SK-N-SH (cell line): ENCODE measurements at regions not wholly inside any gene's neighbourhood (a gene's known extent, or its start where the extent isn't known, plus 50 kb on each side); places are given as distances from the start of the nearest gene placed in this dataset.

Experiments used
- CTCF ChIA-PET: fragments of 300-600, 350-600 bp; formaldehyde crosslinking; extraction: SDS; loops from one replicate; lab custom pipeline; 2021; lab: Yijun Ruan, JAX
- POLR2A ChIA-PET: fragments of 350-600 bp; sonication (Branson Sonifier 250); formaldehyde crosslinking; extraction: SDS; loops from one replicate; lab custom pipeline; 2020; ENCODE audit warnings: antibody characterized with exemption, inconsistent platforms; lab: Yijun Ruan, JAX
- DNase-seq: peaks from one replicate; pipeline ENCODE4 v3.0.0; 2012
- H2AFZ ChIP-seq: fragments of 200-600 bp; sonication (generic); 2 replicates; pipeline ENCODE4 v1.8.1; 2016; ENCODE audit warnings: antibody characterized with exemption, mild to moderate bottlenecking, low read depth
- H3F3A ChIP-seq: fragments of 200-600 bp; sonication (generic); replicated peaks from 2 replicates; pipeline ENCODE3; 2016; ENCODE audit warnings: antibody characterized with exemption, mild to moderate bottlenecking; ENCODE audit not compliant: insufficient read depth
- H3K27ac ChIP-seq, 2 experiments: fragments of 200-500 bp in 1 of 2; fragments of 200-600 bp in 1 of 2; sonication (Bioruptor generic) in 1 of 2; sonication (generic), shearing (Covaris generic) in 1 of 2; 2 replicates each; pipeline versions ENCODE4 v1.5.1 to v1.6.1; 2014 to 2016; ENCODE audit warnings: low read depth in 2 of 2, inconsistent platforms in 1 of 2, low read length in 1 of 2, mild to moderate bottlenecking in 1 of 2, mixed read lengths in 1 of 2
- H3K27me3 ChIP-seq: fragments of 200-600 bp; sonication (generic), shearing (Covaris generic); 2 replicates; pipeline ENCODE4 v1.6.1; 2016; ENCODE audit warnings: mixed run types; ENCODE audit not compliant: insufficient read depth
- H3K36me3 ChIP-seq, 2 experiments: fragments of 200-500 bp in 1 of 2; fragments of 200-600 bp in 1 of 2; sonication (Bioruptor generic) in 1 of 2; sonication (generic) in 1 of 2; replicated peaks in 1 of 2; 2 replicates each; pipeline versions ENCODE3 to v1.5.1; 2014 to 2016; ENCODE audit warnings: low read length in 1 of 2, mild to moderate bottlenecking in 1 of 2; ENCODE audit not compliant: insufficient read depth in 2 of 2, control insufficient read depth in 1 of 2
- H3K4me1 ChIP-seq, 2 experiments: fragments of 200-500 bp in 1 of 2; fragments of 200-600 bp in 1 of 2; sonication (Bioruptor generic) in 1 of 2; sonication (generic), shearing (Covaris generic) in 1 of 2; 2 replicates each; pipeline versions ENCODE4 v1.5.1 to v1.6.1; 2014 to 2016; ENCODE audit warnings: low read depth in 1 of 2, low read length in 1 of 2, mixed run types in 1 of 2; ENCODE audit not compliant: insufficient read depth in 2 of 2, control insufficient read depth in 1 of 2
- H3K4me2 ChIP-seq: fragments of 200-600 bp; sonication (generic), shearing (Covaris generic); 2 replicates; pipeline ENCODE4 v1.6.1; 2017; ENCODE audit warnings: mixed run types
- H3K4me3 ChIP-seq, 2 experiments: fragments of 200-500 bp in 1 of 2; fragments of 200-600 bp in 1 of 2; sonication (Bioruptor generic) in 1 of 2; sonication (generic), shearing (Covaris generic) in 1 of 2; 2 replicates each; pipeline versions ENCODE4 v1.5.1 to v1.8.1; 2014 to 2016; ENCODE audit warnings: low read depth in 2 of 2, inconsistent platforms in 1 of 2, low read length in 1 of 2, mild to moderate bottlenecking in 1 of 2, mixed read lengths in 1 of 2, moderate library complexity in 1 of 2
- H3K79me2 ChIP-seq: fragments of 200-600 bp; sonication (generic); 2 replicates; pipeline ENCODE4 v1.8.1; 2017; ENCODE audit warnings: mild to moderate bottlenecking; ENCODE audit not compliant: insufficient read depth
- H3K9ac ChIP-seq: fragments of 200-600 bp; sonication (generic); 2 replicates; pipeline ENCODE4 v1.6.1; 2017; ENCODE audit warnings: mixed run types
- H3K9me2 ChIP-seq: fragments of 200-600 bp; sonication (generic); 2 replicates; pipeline ENCODE4 v1.6.1; 2017; ENCODE audit warnings: mixed run types
- H3K9me3 ChIP-seq: fragments of 200-600 bp; sonication (generic); 2 replicates; pipeline ENCODE4 v1.6.1; 2017; ENCODE audit warnings: mixed run types, mild to moderate bottlenecking, moderate library complexity
- H4K20me1 ChIP-seq: fragments of 200-600 bp; sonication (generic); 2 replicates; pipeline ENCODE4 v1.6.1; 2017; ENCODE audit warnings: mild to moderate bottlenecking, mixed run types; ENCODE audit not compliant: insufficient read depth
- CHD2 ChIP-seq: fragments of 150-350 bp; IDR thresholded peaks from 2 replicates; pipeline ENCODE4 v1.6.1; 2018; ENCODE audit warnings: low read length; ENCODE audit not compliant: partially characterized antibody
- EP300 ChIP-seq, 2 experiments: IDR thresholded peaks; 2 replicates each; pipeline versions ENCODE4 v1.4.0 to v1.6.1; 2012; ENCODE audit warnings: borderline replicate concordance in 1 of 2, low read depth in 1 of 2, low read length in 1 of 2
- EZH2phosphoT487 ChIP-seq: fragments of 200-600 bp; sonication (generic); IDR thresholded peaks from 2 replicates; pipeline ENCODE4 v1.6.1; 2017; ENCODE audit warnings: low read depth, mixed run types, mild to moderate bottlenecking, antibody characterized with exemption, moderate library complexity, borderline replicate concordance
- FOXJ3 ChIP-seq: sonication (generic); formaldehyde crosslinking; IDR thresholded peaks from 2 replicates; pipeline ENCODE4 v1.5.1; 2020; ENCODE audit warnings: mild to moderate bottlenecking, missing genetic modification reagents
- FOXM1 ChIP-seq: IDR thresholded peaks from 2 replicates; pipeline ENCODE4 v1.4.0; 2012; ENCODE audit warnings: low read depth, mild to moderate bottlenecking
- GATA2 ChIP-seq: sonication (generic); formaldehyde crosslinking; IDR thresholded peaks from 2 replicates; pipeline ENCODE4 v1.5.0; 2020; ENCODE audit warnings: mild to moderate bottlenecking, missing genetic modification reagents
- MXI1 ChIP-seq: IDR thresholded peaks from 2 replicates; pipeline ENCODE4 v1.6.1; 2012; ENCODE audit warnings: mild to moderate bottlenecking, low read depth, low read length, improper control_type of control experiment
- NFIC ChIP-seq: IDR thresholded peaks from 2 replicates; pipeline ENCODE4 v1.4.0; 2012; ENCODE audit warnings: borderline replicate concordance
- POLR2AphosphoS5 ChIP-seq: IDR thresholded peaks from 2 replicates; pipeline ENCODE4 v1.6.1; 2012; ENCODE audit warnings: low read depth, low read length
- RAD21 ChIP-seq: IDR thresholded peaks from 2 replicates; pipeline ENCODE4 v1.6.1; 2012; ENCODE audit warnings: mild to moderate bottlenecking, low read length
- SIN3A ChIP-seq: IDR thresholded peaks from 2 replicates; pipeline ENCODE4 v1.6.1; 2012; ENCODE audit warnings: low read depth, mild to moderate bottlenecking, low read length, moderate library complexity, borderline replicate concordance
- SMC3 ChIP-seq: IDR thresholded peaks from 2 replicates; pipeline ENCODE4 v1.6.1; 2012; ENCODE audit warnings: low read depth, low read length, improper control_type of control experiment
- TAF1 ChIP-seq: IDR thresholded peaks from 2 replicates; pipeline ENCODE4 v1.6.1; 2012; ENCODE audit warnings: low read depth, mild to moderate bottlenecking, low read length, moderate library complexity, borderline replicate concordance
- TCF12 ChIP-seq: IDR thresholded peaks from 2 replicates; pipeline ENCODE4 v1.4.0; 2012
- TEAD4 ChIP-seq: IDR thresholded peaks from 2 replicates; pipeline ENCODE4 v1.4.0; 2012; ENCODE audit warnings: mild to moderate bottlenecking, borderline replicate concordance; ENCODE audit not compliant: insufficient read depth
- YY1 ChIP-seq: IDR thresholded peaks from 2 replicates; pipeline ENCODE4 v1.4.0; 2012; ENCODE audit warnings: low read depth, mild to moderate bottlenecking
- WGBS: methylation state at CpG from one replicate; pipeline ENCODE4 v1.1.6; 2017; ENCODE audit warnings: low lambda C conversion rate; 5-methylcytosine and 5-hydroxymethylcytosine counted together
- TF ChIP-seq, protein P1 (sequence below): IDR thresholded peaks from 2 replicates; pipeline ENCODE4 v1.4.0; 2012; ENCODE audit warnings: low read depth
- TF ChIP-seq, protein P2 (sequence below): fragments of 200-600 bp; sonication (generic); IDR thresholded peaks from 2 replicates; pipeline ENCODE4 v1.6.1; 2017; ENCODE audit warnings: antibody characterized with exemption, mild to moderate bottlenecking, moderate library complexity
- TF ChIP-seq, protein P3 (sequence below): IDR thresholded peaks from 2 replicates; pipeline ENCODE4 v1.4.0; 2012; ENCODE audit warnings: low read depth, borderline replicate concordance
- TF ChIP-seq, protein P4 (sequence below): IDR thresholded peaks from 2 replicates; pipeline ENCODE4 v1.4.0; 2012; ENCODE audit warnings: low read depth, borderline replicate concordance
- TF ChIP-seq, protein P5 (sequence below): IDR thresholded peaks from 2 replicates; pipeline ENCODE4 v1.6.1; 2012; ENCODE audit warnings: mild to moderate bottlenecking, low read depth, low read length, moderate library complexity

DNA sequence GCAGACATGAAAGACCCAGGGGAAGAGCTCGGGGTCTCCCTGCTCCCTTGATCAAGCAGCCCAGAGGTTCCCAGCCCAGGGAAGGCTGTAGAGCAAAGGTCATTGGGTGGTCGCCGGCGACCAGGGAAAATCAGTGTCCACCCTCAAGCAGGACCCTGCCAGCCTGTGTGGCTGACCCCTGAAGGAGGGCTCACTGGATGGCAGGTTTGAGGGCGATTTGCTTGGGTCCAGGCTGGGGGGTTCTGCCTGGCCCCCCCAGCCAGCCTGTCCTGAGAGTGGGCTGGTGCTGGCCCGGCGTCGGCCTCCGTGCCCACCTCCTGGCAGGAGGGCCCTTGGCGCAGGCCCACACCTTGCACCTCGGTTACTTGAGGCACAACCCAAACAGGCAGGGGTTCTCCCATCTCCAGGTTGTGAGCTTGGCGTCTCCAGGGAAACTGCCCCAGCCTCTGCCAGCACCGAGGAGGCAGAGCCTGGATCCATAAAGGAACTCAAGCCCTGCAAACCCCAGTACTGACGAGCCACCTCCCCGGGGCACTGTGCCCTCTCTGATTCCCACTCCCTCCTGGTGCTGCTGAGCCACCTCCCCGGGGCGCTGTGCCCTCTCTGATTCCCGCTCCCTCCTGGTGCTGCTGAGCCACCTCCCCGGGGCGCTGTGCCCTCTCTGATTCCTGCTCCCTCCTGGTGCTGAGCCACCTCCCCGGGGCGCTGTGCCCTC, 329.0 kb upstream of the SFSWAP start (continued):
- no peak for TF ChIP-seq GATA2 (CRISPR knock-in tag)
- TF ChIP-seq, protein P1, sequence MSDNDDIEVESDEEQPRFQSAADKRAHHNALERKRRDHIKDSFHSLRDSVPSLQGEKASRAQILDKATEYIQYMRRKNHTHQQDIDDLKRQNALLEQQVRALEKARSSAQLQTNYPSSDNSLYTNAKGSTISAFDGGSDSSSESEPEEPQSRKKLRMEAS, result no peak

DNA sequence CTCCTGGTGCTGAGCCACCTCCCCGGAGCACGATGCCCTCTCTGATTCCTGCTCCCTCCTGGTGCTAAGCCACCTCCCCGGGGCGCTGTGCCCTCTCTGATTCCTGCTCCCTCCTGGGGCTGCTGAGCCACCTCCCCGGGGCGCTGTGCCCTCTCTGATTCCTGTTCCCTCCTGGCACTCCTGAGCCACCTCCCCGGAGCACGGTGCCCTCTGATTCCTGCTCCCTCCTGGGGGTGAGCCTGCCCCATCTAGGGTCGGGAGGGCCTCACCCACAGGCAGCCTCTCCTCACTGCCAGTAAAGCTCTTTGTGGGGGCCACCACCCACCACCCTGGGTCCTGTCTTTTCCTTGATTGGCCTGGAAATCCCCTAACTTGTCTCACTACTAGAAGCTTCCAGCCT, 327.6 kb upstream of the SFSWAP start:
- Histone ChIP-seq H3K79me2 (no peaks in the 10 kb centered on the region), H3K4me3 (no peak overlapping the region), H3K4me2 (no peak overlapping the region), H3K9ac (no peak overlapping the region)
- ChIA-PET POLR2A (no interaction called here), CTCF (no interaction called here)
- DNase-seq, result no peak
- no peak for TF ChIP-seq TAF1
- TF ChIP-seq FOXJ3 (CRISPR knock-in tag), result no peak
- TF ChIP-seq, protein P2, sequence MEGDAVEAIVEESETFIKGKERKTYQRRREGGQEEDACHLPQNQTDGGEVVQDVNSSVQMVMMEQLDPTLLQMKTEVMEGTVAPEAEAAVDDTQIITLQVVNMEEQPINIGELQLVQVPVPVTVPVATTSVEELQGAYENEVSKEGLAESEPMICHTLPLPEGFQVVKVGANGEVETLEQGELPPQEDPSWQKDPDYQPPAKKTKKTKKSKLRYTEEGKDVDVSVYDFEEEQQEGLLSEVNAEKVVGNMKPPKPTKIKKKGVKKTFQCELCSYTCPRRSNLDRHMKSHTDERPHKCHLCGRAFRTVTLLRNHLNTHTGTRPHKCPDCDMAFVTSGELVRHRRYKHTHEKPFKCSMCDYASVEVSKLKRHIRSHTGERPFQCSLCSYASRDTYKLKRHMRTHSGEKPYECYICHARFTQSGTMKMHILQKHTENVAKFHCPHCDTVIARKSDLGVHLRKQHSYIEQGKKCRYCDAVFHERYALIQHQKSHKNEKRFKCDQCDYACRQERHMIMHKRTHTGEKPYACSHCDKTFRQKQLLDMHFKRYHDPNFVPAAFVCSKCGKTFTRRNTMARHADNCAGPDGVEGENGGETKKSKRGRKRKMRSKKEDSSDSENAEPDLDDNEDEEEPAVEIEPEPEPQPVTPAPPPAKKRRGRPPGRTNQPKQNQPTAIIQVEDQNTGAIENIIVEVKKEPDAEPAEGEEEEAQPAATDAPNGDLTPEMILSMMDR, result no peak
- no peak for TF ChIP-seq TCF12
- TF ChIP-seq, protein P3, sequence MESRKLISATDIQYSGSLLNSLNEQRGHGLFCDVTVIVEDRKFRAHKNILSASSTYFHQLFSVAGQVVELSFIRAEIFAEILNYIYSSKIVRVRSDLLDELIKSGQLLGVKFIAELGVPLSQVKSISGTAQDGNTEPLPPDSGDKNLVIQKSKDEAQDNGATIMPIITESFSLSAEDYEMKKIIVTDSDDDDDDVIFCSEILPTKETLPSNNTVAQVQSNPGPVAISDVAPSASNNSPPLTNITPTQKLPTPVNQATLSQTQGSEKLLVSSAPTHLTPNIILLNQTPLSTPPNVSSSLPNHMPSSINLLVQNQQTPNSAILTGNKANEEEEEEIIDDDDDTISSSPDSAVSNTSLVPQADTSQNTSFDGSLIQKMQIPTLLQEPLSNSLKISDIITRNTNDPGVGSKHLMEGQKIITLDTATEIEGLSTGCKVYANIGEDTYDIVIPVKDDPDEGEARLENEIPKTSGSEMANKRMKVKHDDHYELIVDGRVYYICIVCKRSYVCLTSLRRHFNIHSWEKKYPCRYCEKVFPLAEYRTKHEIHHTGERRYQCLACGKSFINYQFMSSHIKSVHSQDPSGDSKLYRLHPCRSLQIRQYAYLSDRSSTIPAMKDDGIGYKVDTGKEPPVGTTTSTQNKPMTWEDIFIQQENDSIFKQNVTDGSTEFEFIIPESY, result no peak
- TF ChIP-seq EP300 (IDR thresholded peaks at IDR 0.05; ENCODE audit: borderline replicate concordance in 1 of 2, low read depth in 1 of 2, low read length in 1 of 2), result no peak
- TF ChIP-seq SIN3A, result no peak
- TF ChIP-seq FOXM1, result no peak
- TF ChIP-seq, protein P4, sequence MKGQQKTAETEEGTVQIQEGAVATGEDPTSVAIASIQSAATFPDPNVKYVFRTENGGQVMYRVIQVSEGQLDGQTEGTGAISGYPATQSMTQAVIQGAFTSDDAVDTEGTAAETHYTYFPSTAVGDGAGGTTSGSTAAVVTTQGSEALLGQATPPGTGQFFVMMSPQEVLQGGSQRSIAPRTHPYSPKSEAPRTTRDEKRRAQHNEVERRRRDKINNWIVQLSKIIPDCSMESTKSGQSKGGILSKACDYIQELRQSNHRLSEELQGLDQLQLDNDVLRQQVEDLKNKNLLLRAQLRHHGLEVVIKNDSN, result no peak
- TF ChIP-seq, protein P5, sequence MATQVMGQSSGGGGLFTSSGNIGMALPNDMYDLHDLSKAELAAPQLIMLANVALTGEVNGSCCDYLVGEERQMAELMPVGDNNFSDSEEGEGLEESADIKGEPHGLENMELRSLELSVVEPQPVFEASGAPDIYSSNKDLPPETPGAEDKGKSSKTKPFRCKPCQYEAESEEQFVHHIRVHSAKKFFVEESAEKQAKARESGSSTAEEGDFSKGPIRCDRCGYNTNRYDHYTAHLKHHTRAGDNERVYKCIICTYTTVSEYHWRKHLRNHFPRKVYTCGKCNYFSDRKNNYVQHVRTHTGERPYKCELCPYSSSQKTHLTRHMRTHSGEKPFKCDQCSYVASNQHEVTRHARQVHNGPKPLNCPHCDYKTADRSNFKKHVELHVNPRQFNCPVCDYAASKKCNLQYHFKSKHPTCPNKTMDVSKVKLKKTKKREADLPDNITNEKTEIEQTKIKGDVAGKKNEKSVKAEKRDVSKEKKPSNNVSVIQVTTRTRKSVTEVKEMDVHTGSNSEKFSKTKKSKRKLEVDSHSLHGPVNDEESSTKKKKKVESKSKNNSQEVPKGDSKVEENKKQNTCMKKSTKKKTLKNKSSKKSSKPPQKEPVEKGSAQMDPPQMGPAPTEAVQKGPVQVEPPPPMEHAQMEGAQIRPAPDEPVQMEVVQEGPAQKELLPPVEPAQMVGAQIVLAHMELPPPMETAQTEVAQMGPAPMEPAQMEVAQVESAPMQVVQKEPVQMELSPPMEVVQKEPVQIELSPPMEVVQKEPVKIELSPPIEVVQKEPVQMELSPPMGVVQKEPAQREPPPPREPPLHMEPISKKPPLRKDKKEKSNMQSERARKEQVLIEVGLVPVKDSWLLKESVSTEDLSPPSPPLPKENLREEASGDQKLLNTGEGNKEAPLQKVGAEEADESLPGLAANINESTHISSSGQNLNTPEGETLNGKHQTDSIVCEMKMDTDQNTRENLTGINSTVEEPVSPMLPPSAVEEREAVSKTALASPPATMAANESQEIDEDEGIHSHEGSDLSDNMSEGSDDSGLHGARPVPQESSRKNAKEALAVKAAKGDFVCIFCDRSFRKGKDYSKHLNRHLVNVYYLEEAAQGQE, result no peak
- no peak for TF ChIP-seq EZH2phosphoT487
- TF ChIP-seq SMC3, result no peak
- TF ChIP-seq POLR2AphosphoS5, result no peak
- TF ChIP-seq YY1, result no peak
- no peak for TF ChIP-seq MXI1
- TF ChIP-seq TEAD4, result no peak
- no peak for TF ChIP-seq CHD2
- no peak for TF ChIP-seq RAD21
- no peak for TF ChIP-seq NFIC
- TF ChIP-seq, all 33 proteins: peak for 0
- Histone ChIP-seq H2AFZ (no peak overlapping the region), H3K36me3 (no peaks in the 10 kb centered on the region), H3F3A (no peaks in the 10 kb centered on the region), H3K4me1 (peaks cover 0 to 20% of the 10 kb centered on the region in 2 experiments; a peak in 1 of 4 replicates), H3K27ac (no peak overlapping the region), H3K27me3 (no peaks in the 10 kb centered on the region), H3K9me2 (no peaks in the 10 kb centered on the region), H3K9me3 (no peaks in the 10 kb centered on the region), H4K20me1 (no peaks in the 10 kb centered on the region)
- WGBS, result 52% methylated on average over 9 of the region's 9 CpGs
